Sigmoid colon (tissue), 6 donors: ENCODE measurements at regions not wholly inside any gene's neighbourhood (a gene's known extent, or its start where the extent isn't known, plus 50 kb on each side); places are given as distances from the start of the nearest gene placed in this dataset.

Experiments used
- DNase-seq: peaks from one replicate; pipeline ENCODE4 v3.0.0-alpha.2; 2019
- H3K27ac ChIP-seq, 4 donors: fragments of 200-600 bp; sonication (generic); one replicate each; pipeline ENCODE4 v1.5.1; 2016 to 2019; ENCODE audit warnings: mild to moderate bottlenecking in 1 of 4
- H3K27me3 ChIP-seq, 3 donors: fragments of 200-600 bp; sonication (generic); one replicate each; pipeline ENCODE4 v1.5.1; 2019; ENCODE audit warnings: mild to moderate bottlenecking in 1 of 3
- H3K36me3 ChIP-seq, 4 donors: fragments of 200-600 bp; sonication (generic); one replicate each; pipeline ENCODE4 v1.5.1; 2016 to 2019
- H3K4me1 ChIP-seq, 4 donors: fragments of 200-600 bp; sonication (generic); one replicate each; pipeline ENCODE4 v1.5.1; 2017 to 2019
- H3K4me3 ChIP-seq, 4 donors: fragments of 200-600 bp; sonication (generic); one replicate each; pipeline ENCODE4 v1.5.1; 2017 to 2019; ENCODE audit warnings: mild to moderate bottlenecking in 2 of 4, moderate library complexity in 1 of 4
- H3K9me3 ChIP-seq, 4 donors: fragments of 200-600 bp in 3 of 4; sonication (generic) in 3 of 4; one replicate each; pipeline versions ENCODE4 v1.5.1 to v1.6.1; 2013 to 2019
- EP300 ChIP-seq, 4 donors: sonication (generic); formaldehyde crosslinking; IDR thresholded peaks; one replicate each; pipeline ENCODE4 v1.6.1; 2017; ENCODE audit warnings: antibody characterized with exemption in 4 of 4
- POLR2A ChIP-seq, 2 donors: fragments of 450-650 bp; IDR thresholded peaks; one replicate each; pipeline ENCODE4 v1.6.1; 2016; ENCODE audit warnings: antibody characterized with exemption in 2 of 2, mild to moderate bottlenecking in 2 of 2, moderate library complexity in 2 of 2
- POLR2AphosphoS5 ChIP-seq, 4 donors: sonication (generic); formaldehyde crosslinking; IDR thresholded peaks; one replicate each; pipeline ENCODE4 v1.6.1; 2017; ENCODE audit warnings: antibody characterized with exemption in 4 of 4
- WGBS, 2 donors: extraction: QIAGEN DNeasy Blood & Tissue Kit; methylation state at CpG; one replicate each; pipeline ENCODE4 v1.1.7; 2013; 5-methylcytosine and 5-hydroxymethylcytosine counted together
- intact Hi-C: fragments of 100-400 bp; cut with DNase I; formaldehyde crosslinking; loops from one replicate; pipeline ENCODE4 v1.15.1; 2023
- small RNA-seq, 3 donors: library from RNA; depleted of rRNA; stranded (forward); fragments of <200 nt; gene quantifications; one replicate each; pipeline ENCODE3, GENCODE V24; 2016
- TF ChIP-seq, protein P1 (sequence below), 4 experiments: fragments of 450-650 bp in 3 of 4; fragments of 200-600 bp in 1 of 4; IDR thresholded peaks; one replicate each; pipeline ENCODE4 v1.5.1; 2016 to 2019; ENCODE audit warnings: antibody characterized with exemption in 4 of 4, mild to moderate bottlenecking in 3 of 4, moderate library complexity in 2 of 4
- donor health status: healthy with polysubstance abuse.
- donor health status: healthy.

DNA sequence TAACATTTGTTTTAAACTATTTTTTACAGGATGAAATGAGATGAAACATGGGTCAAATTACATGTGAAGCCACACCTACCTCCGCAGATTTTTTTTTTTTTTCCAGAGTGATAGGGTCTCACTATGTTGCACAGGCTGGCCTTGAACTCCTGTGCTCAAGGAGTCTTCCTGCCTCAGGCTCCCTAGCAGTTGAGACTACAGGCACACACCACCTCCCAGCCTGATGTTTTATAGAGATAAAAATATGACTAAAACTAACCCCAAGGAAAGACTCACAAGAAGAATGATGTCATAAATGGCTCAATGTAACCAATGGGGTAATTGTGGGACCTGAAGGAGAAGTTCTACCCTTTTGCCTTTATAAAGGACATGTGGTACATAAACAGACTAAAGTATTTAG lies 52.3 kb upstream of the SOX6 start:
- no peaks in the 10 kb centered on the region for H3K4me1 ChIP-seq
- no peak overlapping the region for H3K27ac ChIP-seq
- no peaks in the 10 kb centered on the region for H3K36me3 ChIP-seq
- 86 to 92% methylated on average over 1 of the region's 1 CpG for WGBS, 2 donors
- no peak overlapping the region for H3K4me3 ChIP-seq
- no peak for DNase-seq
- H3K9me3 ChIP-seq = no peaks in the 10 kb centered on the region
- TF ChIP-seq POLR2AphosphoS5 (IDR thresholded peaks at IDR 0.05) (no peak), EP300 (IDR thresholded peaks at IDR 0.05) (no peak), POLR2A (IDR thresholded peaks at IDR 0.05) (no peak)
- TF ChIP-seq, protein P1, sequence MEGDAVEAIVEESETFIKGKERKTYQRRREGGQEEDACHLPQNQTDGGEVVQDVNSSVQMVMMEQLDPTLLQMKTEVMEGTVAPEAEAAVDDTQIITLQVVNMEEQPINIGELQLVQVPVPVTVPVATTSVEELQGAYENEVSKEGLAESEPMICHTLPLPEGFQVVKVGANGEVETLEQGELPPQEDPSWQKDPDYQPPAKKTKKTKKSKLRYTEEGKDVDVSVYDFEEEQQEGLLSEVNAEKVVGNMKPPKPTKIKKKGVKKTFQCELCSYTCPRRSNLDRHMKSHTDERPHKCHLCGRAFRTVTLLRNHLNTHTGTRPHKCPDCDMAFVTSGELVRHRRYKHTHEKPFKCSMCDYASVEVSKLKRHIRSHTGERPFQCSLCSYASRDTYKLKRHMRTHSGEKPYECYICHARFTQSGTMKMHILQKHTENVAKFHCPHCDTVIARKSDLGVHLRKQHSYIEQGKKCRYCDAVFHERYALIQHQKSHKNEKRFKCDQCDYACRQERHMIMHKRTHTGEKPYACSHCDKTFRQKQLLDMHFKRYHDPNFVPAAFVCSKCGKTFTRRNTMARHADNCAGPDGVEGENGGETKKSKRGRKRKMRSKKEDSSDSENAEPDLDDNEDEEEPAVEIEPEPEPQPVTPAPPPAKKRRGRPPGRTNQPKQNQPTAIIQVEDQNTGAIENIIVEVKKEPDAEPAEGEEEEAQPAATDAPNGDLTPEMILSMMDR (IDR thresholded peaks at IDR 0.05) = no peak
- no peaks in the 10 kb centered on the region for H3K27me3 ChIP-seq
- intact Hi-C loops = no loop called here

DNA sequence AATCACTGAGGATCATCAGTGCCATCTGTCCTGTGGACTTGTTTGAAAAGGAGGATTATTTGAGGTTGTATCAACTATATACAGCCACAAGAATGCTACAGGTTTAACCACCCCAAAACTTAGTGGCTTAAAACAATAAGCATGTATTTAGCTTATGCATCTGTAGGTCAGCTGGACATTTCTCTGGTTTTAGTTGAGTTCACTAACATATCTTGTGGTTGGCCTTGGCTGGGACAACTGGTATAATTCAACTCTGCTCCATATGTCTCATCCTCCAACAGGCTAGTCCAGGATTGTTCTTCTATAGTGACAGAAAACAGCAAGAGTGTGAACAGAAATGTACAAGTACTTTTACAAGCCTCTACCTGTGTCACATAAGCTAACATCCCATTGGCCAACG lies 49.9 kb upstream of the SOX6 start:
- intact Hi-C loops = no loop called here
- no peaks in the 10 kb centered on the region for H3K9me3 ChIP-seq
- no peak for DNase-seq
- no peaks in the 10 kb centered on the region for H3K36me3 ChIP-seq
- no peak overlapping the region for H3K4me3 ChIP-seq
- no peak overlapping the region for H3K27ac ChIP-seq
- no peaks in the 10 kb centered on the region for H3K27me3 ChIP-seq
- TF ChIP-seq EP300 (IDR thresholded peaks at IDR 0.05) = no peak
- TF ChIP-seq, protein P1 (IDR thresholded peaks at IDR 0.05) = no peak
- TF ChIP-seq POLR2AphosphoS5 (IDR thresholded peaks at IDR 0.05) = no peak
- no peak for TF ChIP-seq POLR2A (IDR thresholded peaks at IDR 0.05)
- WGBS, 2 donors = 88 to 94% methylated on average over 1 of the region's 1 CpG
- no peaks in the 10 kb centered on the region for H3K4me1 ChIP-seq

Small RNAs in the stretch of these regions (small RNA-seq; reads per million reads assigned to genes)
- 0 reads per million in 3 donors for gene RN7SL188P
